Natural killer cell (primary cell): ENCODE measurements at regions not wholly inside any gene's neighbourhood (a gene's known extent, or its start where the extent isn't known, plus 50 kb on each side); places are given as distances from the start of the nearest gene placed in this dataset.

ENCODE experiments used
- ATAC-seq, 3 donors: fragments of 150-1000 bp in 2 of 3; fragments of 200-7000 bp in 1 of 3; cut with Tn5 transposase; 1 replicate in 1 of 3; 2 replicates in 2 of 3; pipeline ENCODE4 v1.10.0; 2021; ENCODE audit warnings: mild to moderate bottlenecking in 2 of 3, moderate library complexity in 2 of 3
- DNase-seq, 2 donors: peaks; one replicate each; pipeline versions ENCODE4 v3.0.0 to v3.0.0-alpha.2; 2013 to 2021; ENCODE audit warnings: mixed read lengths in 1 of 2
- H3K27ac ChIP-seq: one replicate; pipeline ENCODE4 v1.5.1; 2013; ENCODE audit warnings: mild to moderate bottlenecking, low read length
- H3K27me3 ChIP-seq: one replicate; pipeline ENCODE4 v1.6.1; 2013; ENCODE audit warnings: low read length; ENCODE audit not compliant: control insufficient read depth, insufficient read depth
- H3K36me3 ChIP-seq: one replicate; pipeline ENCODE4 v1.6.1; 2013; ENCODE audit warnings: low read length; ENCODE audit not compliant: control insufficient read depth, insufficient read depth
- H3K4me1 ChIP-seq: one replicate; pipeline ENCODE4 v1.6.1; 2013; ENCODE audit warnings: low read length; ENCODE audit not compliant: control insufficient read depth, insufficient read depth
- H3K4me3 ChIP-seq: one replicate; pipeline ENCODE4 v1.5.1; 2013; ENCODE audit warnings: low read length
- H3K9me3 ChIP-seq: one replicate; pipeline ENCODE4 v1.6.1; 2013; ENCODE audit warnings: low read length; ENCODE audit not compliant: control insufficient read depth, insufficient read depth
- H3K27ac Mint-ChIP-seq, 2 donors: one replicate each; pipeline ENCODE4 v1.8.0; 2022; ENCODE audit warnings: mild to moderate bottlenecking in 2 of 2, mixed read lengths in 2 of 2, moderate library complexity in 1 of 2
- H3K27me3 Mint-ChIP-seq, 2 donors: one replicate each; pipeline ENCODE4 v1.8.0; 2022; ENCODE audit warnings: low read depth in 2 of 2, mixed read lengths in 2 of 2
- H3K36me3 Mint-ChIP-seq: one replicate; pipeline ENCODE4 v1.8.0; 2022; ENCODE audit warnings: mixed read lengths
- H3K4me1 Mint-ChIP-seq, 2 donors: one replicate each; pipeline ENCODE4 v1.8.0; 2022; ENCODE audit warnings: mixed read lengths in 2 of 2
- H3K4me3 Mint-ChIP-seq: one replicate; pipeline ENCODE4 v1.8.0; 2022; ENCODE audit warnings: mild to moderate bottlenecking, moderate library complexity, mixed read lengths
- H3K9me3 Mint-ChIP-seq, 2 donors: one replicate each; pipeline ENCODE4 v1.8.0; 2022; ENCODE audit warnings: mixed read lengths in 2 of 2
- CTCF ChIP-seq: fragments of 200-600 bp; IDR thresholded peaks from one replicate; pipeline ENCODE4 v1.8.0; 2022; ENCODE audit warnings: antibody characterized with exemption
- WGBS: methylation state at CpG from one replicate; pipeline ENCODE4 v1.1.7; 2013; ENCODE audit warnings: missing lambda C conversion rate; ENCODE audit not compliant: insufficient coverage; 5-methylcytosine and 5-hydroxymethylcytosine counted together
- intact Hi-C: fragments of 100-400 bp; cut with micrococcal nuclease; formaldehyde crosslinking; loops from one replicate; pipeline ENCODE4 v1.14.2; 2022

DNA sequence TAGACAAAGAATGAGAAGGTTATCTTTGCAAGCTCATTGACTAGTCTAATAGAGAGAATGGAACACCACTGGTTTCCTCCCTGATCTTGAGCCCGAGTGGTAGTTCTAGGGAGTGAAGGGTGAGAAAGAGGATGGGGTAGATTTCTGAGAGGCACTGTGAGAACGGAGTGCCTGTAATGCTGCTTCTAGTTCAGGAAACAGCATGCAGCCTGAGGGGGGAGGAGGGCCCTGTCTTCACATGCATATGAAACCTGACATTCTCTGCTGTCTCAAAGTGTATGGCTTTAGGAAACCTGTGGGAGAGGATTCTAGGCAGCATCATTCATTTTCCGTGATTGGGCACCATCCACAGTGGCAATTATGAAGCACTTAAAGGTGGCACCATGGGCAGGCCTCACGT, 259.4 kb upstream of the MAN1A1 start:
- Mint-ChIP-seq H3K4me1 (no peaks in the 10 kb centered on the region), H3K36me3 (no peaks in the 10 kb centered on the region), H3K4me3 (no peak overlapping the region), H3K27me3 (no peaks in the 10 kb centered on the region), H3K9me3 (no peaks in the 10 kb centered on the region), H3K27ac (no peak overlapping the region)
- H3K4me1 ChIP-seq = no peaks in the 10 kb centered on the region
- no peaks in the 10 kb centered on the region for H3K36me3 ChIP-seq
- WGBS = 80% methylated on average over 4 of the region's 4 CpGs
- H3K27me3 ChIP-seq = no peaks in the 10 kb centered on the region
- TF ChIP-seq CTCF = no peak
- H3K4me3 ChIP-seq = no peak overlapping the region
- ATAC-seq (no peak), DNase-seq (no peak)
- intact Hi-C loops = no loop called here
- no peaks in the 10 kb centered on the region for H3K9me3 ChIP-seq
- no peak overlapping the region for H3K27ac ChIP-seq

DNA sequence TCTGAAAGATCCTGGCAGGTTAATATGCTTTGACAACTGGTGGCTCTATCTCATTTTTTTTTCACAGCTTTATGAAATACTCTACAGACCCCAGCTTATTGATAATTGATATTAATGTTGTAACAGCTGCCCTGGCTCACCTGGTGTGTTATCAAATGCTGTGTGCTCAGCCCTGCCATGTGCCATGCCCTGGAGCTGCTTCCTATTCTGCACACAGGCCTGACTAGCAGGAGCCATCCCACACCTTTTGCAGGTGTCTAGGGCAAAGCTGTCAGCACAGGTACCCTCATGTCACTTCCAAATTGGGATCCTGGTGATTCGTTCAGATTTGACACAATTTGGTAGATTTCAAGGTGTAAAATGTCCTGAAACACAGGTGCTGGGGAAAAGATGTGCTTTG, 254.6 kb upstream of the MAN1A1 start:
- Histone ChIP-seq H3K36me3 (no peaks in the 10 kb centered on the region), H3K27me3 (no peaks in the 10 kb centered on the region), H3K4me1 (no peaks in the 10 kb centered on the region), H3K4me3 (no peak overlapping the region), H3K9me3 (no peaks in the 10 kb centered on the region), H3K27ac (no peak overlapping the region)
- intact Hi-C loops = no loop called here
- ATAC-seq (no peak), DNase-seq (no peak)
- no peak for TF ChIP-seq CTCF
- H3K9me3 Mint-ChIP-seq = no peaks in the 10 kb centered on the region
- no peaks in the 10 kb centered on the region for H3K36me3 Mint-ChIP-seq
- no peak overlapping the region for H3K27ac Mint-ChIP-seq
- H3K27me3 Mint-ChIP-seq = no peaks in the 10 kb centered on the region
- H3K4me1 Mint-ChIP-seq = no peaks in the 10 kb centered on the region
- WGBS = 74% methylated on average over 1 of the region's 1 CpG
- H3K4me3 Mint-ChIP-seq = no peak overlapping the region

DNA sequence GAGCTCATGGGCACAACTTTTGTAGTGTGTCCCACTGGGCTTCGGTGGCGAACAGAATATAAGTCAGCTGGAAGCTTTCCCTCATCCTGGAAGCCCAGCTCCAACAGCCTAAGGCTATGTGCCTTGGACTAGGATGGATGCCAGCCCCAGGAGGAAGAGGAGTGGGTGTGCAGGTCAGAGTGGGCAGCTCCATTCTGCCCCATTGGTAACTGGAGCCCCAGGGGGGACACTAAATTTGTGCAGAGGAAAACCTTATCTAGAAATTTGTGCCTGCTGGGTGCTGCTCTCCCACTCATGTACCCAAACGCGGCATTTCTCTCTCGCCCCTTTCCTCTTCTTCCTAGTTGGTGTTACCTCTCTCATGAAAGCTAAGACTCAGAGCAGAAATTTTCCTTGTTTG, 253.9 kb upstream of the MAN1A1 start:
- Histone ChIP-seq H3K27ac (no peak overlapping the region), H3K36me3 (no peaks in the 10 kb centered on the region), H3K27me3 (no peaks in the 10 kb centered on the region), H3K4me3 (no peak overlapping the region), H3K4me1 (no peaks in the 10 kb centered on the region), H3K9me3 (no peaks in the 10 kb centered on the region)
- DNase-seq (no peak), ATAC-seq (no peak)
- no peak for TF ChIP-seq CTCF
- Mint-ChIP-seq H3K36me3 (no peaks in the 10 kb centered on the region), H3K4me3 (no peak overlapping the region), H3K9me3 (no peaks in the 10 kb centered on the region), H3K27me3 (no peaks in the 10 kb centered on the region), H3K27ac (no peak overlapping the region), H3K4me1 (no peaks in the 10 kb centered on the region)
- intact Hi-C loops = no loop called here
- 100% methylated on average over 5 of the region's 5 CpGs for WGBS
